CD14-positive monocyte (primary cell): ENCODE measurements at regions not wholly inside any gene's neighbourhood (a gene's known extent, or its start where the extent isn't known, plus 50 kb on each side); places are given as distances from the start of the nearest gene placed in this dataset.

Experiments used
- DNase-seq, 3 donors: peaks; one replicate each; pipeline ENCODE4 v3.0.0-alpha.2; 2011 to 2022
- H2AFZ ChIP-seq: 2 replicates; pipeline ENCODE4 v1.6.0; 2012; ENCODE audit warnings: mild to moderate bottlenecking, low read depth, low read length, inconsistent platforms; ENCODE audit not compliant: insufficient read depth, poor library complexity, severe bottlenecking
- H3K27ac ChIP-seq, 2 donors: 1 replicate in 1 of 2; 2 replicates in 1 of 2; pipeline ENCODE4 v1.5.1; 2012 to 2013; ENCODE audit warnings: low read length in 2 of 2, control low read depth in 1 of 2, inconsistent platforms in 1 of 2, low read depth in 1 of 2, mild to moderate bottlenecking in 1 of 2
- H3K27me3 ChIP-seq, 2 donors: one replicate each; pipeline versions ENCODE4 v1.6.0 to v1.6.1; 2011 to 2013; ENCODE audit warnings: low read length in 2 of 2; ENCODE audit not compliant: control insufficient read depth in 2 of 2, insufficient read depth in 2 of 2
- H3K36me3 ChIP-seq, 2 donors: replicated peaks in 1 of 2; 1 replicate in 1 of 2; 2 replicates in 1 of 2; pipeline versions ENCODE4 v1.5.1 to v1.6.1; 2012 to 2013; ENCODE audit warnings: low read length in 2 of 2, control low read depth in 1 of 2, inconsistent platforms in 1 of 2, mild to moderate bottlenecking in 1 of 2; ENCODE audit not compliant: insufficient read depth in 2 of 2, control insufficient read depth in 1 of 2
- H3K4me1 ChIP-seq, 2 donors: 1 replicate in 1 of 2; 2 replicates in 1 of 2; pipeline versions ENCODE4 v1.5.1 to v1.6.1; 2012 to 2013; ENCODE audit warnings: low read length in 2 of 2, control low read depth in 1 of 2, inconsistent platforms in 1 of 2, mild to moderate bottlenecking in 1 of 2, moderate library complexity in 1 of 2; ENCODE audit not compliant: insufficient read depth in 2 of 2, control insufficient read depth in 1 of 2
- H3K4me2 ChIP-seq: replicated peaks from 2 replicates; pipeline ENCODE3; 2012; ENCODE audit warnings: low read length, moderate library complexity, mild to moderate bottlenecking; ENCODE audit not compliant: poor library complexity, severe bottlenecking; ENCODE audit errors: extremely low read depth
- H3K4me3 ChIP-seq, 3 experiments: fragments of 200-600 bp in 1 of 3; sonication (generic) in 1 of 3; replicated peaks in 1 of 3; 1 replicate in 2 of 3; 2 replicates in 1 of 3; pipeline ENCODE4 v1.5.1; 2011 to 2013; ENCODE audit warnings: low read length in 3 of 3, mild to moderate bottlenecking in 3 of 3, control low read depth in 2 of 3, low read depth in 2 of 3, inconsistent platforms in 1 of 3, moderate library complexity in 1 of 3
- H3K79me2 ChIP-seq: 2 replicates; pipeline ENCODE4 v1.6.0; 2012; ENCODE audit warnings: mild to moderate bottlenecking, control low read depth, inconsistent platforms, low read length, moderate library complexity; ENCODE audit not compliant: insufficient read depth
- H3K9ac ChIP-seq: 2 replicates; pipeline ENCODE4 v1.6.0; 2017; ENCODE audit warnings: low read length, mild to moderate bottlenecking; ENCODE audit not compliant: insufficient read depth, poor library complexity, severe bottlenecking
- H3K9me3 ChIP-seq, 2 donors: replicated peaks in 1 of 2; 1 replicate in 1 of 2; 2 replicates in 1 of 2; pipeline versions ENCODE4 v1.5.1 to v1.6.1; 2012 to 2013; ENCODE audit warnings: low read length in 2 of 2, control low read depth in 1 of 2; ENCODE audit not compliant: control insufficient read depth in 1 of 2, insufficient read depth in 1 of 2
- H4K20me1 ChIP-seq: 2 replicates; pipeline ENCODE4 v1.6.0; 2012; ENCODE audit warnings: mild to moderate bottlenecking, low read length, control low read depth, moderate library complexity; ENCODE audit not compliant: insufficient read depth
- H3K27ac Mint-ChIP-seq, 7 donors: one replicate each; pipeline ENCODE4 v1.8.0; 2020; ENCODE audit warnings: mild to moderate bottlenecking in 7 of 7, mixed read lengths in 7 of 7, moderate library complexity in 6 of 7, inconsistent platforms in 2 of 7
- H3K27me3 Mint-ChIP-seq, 3 donors: one replicate each; pipeline ENCODE4 v1.8.0; 2021 to 2022; ENCODE audit warnings: low read depth in 3 of 3, mild to moderate bottlenecking in 3 of 3, mixed read lengths in 3 of 3, moderate library complexity in 3 of 3, inconsistent platforms in 1 of 3
- H3K36me3 Mint-ChIP-seq, 2 donors: one replicate each; pipeline ENCODE4 v1.8.0; 2020; ENCODE audit warnings: mixed read lengths in 2 of 2, inconsistent platforms in 1 of 2, mild to moderate bottlenecking in 1 of 2
- H3K4me1 Mint-ChIP-seq: one replicate; pipeline ENCODE4 v1.8.0; 2020; ENCODE audit warnings: mild to moderate bottlenecking, mixed read lengths
- H3K4me3 Mint-ChIP-seq, 2 donors: one replicate each; pipeline ENCODE4 v1.8.0; 2020; ENCODE audit warnings: mild to moderate bottlenecking in 2 of 2, mixed read lengths in 2 of 2, moderate library complexity in 1 of 2
- H3K9me3 Mint-ChIP-seq, 7 donors: one replicate each; pipeline ENCODE4 v1.8.0; 2020 to 2022; ENCODE audit warnings: mixed read lengths in 7 of 7, mild to moderate bottlenecking in 6 of 7, moderate library complexity in 6 of 7, inconsistent platforms in 2 of 7
- WGBS: methylation state at CpG from one replicate; pipeline ENCODE4 v1.1.5; 2013; ENCODE audit warnings: missing lambda C conversion rate; ENCODE audit not compliant: insufficient coverage; 5-methylcytosine and 5-hydroxymethylcytosine counted together
- intact Hi-C, 2 donors: fragments of 100-400 bp; cut with micrococcal nuclease; formaldehyde crosslinking; loops; one replicate each; pipeline versions ENCODE4 v1.15.0 to v1.15.1; 2023
- TF ChIP-seq, protein P1 (sequence below): fragments of 200-600 bp; IDR thresholded peaks from one replicate; pipeline ENCODE4 v1.8.0; 2022; ENCODE audit warnings: antibody characterized with exemption, mild to moderate bottlenecking

GRCh38 chr15:96049766-96050165, 280.7 kb upstream of the NR2F2 start:
- no peak overlapping the region for H3K9ac ChIP-seq
- no CpG with 5 or more reads among the region's 1 CpG for WGBS
- H3K4me1 ChIP-seq, result peaks cover 11 to 18% of the 10 kb centered on the region in 2 donors
- Mint-ChIP-seq H3K4me1 (peaks cover 27% of the 10 kb centered on the region), H3K9me3 (peaks cover 0 to 23% (median 3%) of the 10 kb centered on the region in 7 donors), H3K27ac (no peak overlapping the region), H3K27me3 (peaks cover 23 to 40% (median 40%) of the 10 kb centered on the region in 3 donors), H3K36me3 (peaks cover 0 to 2% of the 10 kb centered on the region in 2 donors), H3K4me3 (no peak overlapping the region)
- no peak overlapping the region for H2AFZ ChIP-seq
- TF ChIP-seq, protein P1, sequence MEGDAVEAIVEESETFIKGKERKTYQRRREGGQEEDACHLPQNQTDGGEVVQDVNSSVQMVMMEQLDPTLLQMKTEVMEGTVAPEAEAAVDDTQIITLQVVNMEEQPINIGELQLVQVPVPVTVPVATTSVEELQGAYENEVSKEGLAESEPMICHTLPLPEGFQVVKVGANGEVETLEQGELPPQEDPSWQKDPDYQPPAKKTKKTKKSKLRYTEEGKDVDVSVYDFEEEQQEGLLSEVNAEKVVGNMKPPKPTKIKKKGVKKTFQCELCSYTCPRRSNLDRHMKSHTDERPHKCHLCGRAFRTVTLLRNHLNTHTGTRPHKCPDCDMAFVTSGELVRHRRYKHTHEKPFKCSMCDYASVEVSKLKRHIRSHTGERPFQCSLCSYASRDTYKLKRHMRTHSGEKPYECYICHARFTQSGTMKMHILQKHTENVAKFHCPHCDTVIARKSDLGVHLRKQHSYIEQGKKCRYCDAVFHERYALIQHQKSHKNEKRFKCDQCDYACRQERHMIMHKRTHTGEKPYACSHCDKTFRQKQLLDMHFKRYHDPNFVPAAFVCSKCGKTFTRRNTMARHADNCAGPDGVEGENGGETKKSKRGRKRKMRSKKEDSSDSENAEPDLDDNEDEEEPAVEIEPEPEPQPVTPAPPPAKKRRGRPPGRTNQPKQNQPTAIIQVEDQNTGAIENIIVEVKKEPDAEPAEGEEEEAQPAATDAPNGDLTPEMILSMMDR, result no peak
- DNase-seq, result no peak
- H3K4me3 ChIP-seq, result no peak overlapping the region
- H3K27ac ChIP-seq, result no peak overlapping the region
- no peak overlapping the region for H3K4me2 ChIP-seq
- H3K9me3 ChIP-seq, result peaks cover 0 to 10% of the 10 kb centered on the region in 2 donors
- H3K79me2 ChIP-seq, result no peaks in the 10 kb centered on the region
- intact Hi-C loops, result no loop called here
- peaks cover 34 to 38% of the 10 kb centered on the region in 2 donors for H3K27me3 ChIP-seq
- H3K36me3 ChIP-seq, result no peaks in the 10 kb centered on the region
- no peaks in the 10 kb centered on the region for H4K20me1 ChIP-seq

DNA sequence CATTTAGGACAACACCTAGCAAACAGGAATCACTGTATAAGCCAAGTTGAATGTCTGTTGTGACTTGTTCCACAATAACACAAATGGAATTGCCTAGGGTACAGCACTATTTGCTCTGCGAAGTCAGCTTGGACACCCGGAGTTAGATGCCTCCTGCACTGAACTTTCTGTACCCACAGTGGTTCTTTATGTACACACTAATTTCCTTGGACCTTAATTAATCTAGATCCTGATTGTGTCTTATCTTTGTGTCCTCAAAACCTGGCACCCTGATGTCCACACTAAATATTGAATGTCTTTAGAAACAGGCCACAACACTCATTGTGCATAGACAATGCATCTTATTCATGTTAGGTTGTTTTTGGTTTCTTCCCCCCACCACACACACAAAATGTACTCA, 278.9 kb upstream of the NR2F2 start:
- H3K4me2 ChIP-seq, result no peak overlapping the region
- H3K4me1 Mint-ChIP-seq, result peaks cover 29% of the 10 kb centered on the region
- 100% methylated on average over 1 of the region's 2 CpGs for WGBS

More for the DNA sequence above, 278.9 kb upstream of the NR2F2 start:
- Mint-ChIP-seq H3K36me3 (peaks cover 0 to 2% of the 10 kb centered on the region in 2 donors), H3K9me3 (peaks cover 0 to 22% (median 4%) of the 10 kb centered on the region in 7 donors), H3K27ac (no peak overlapping the region), H3K27me3 (peaks cover 23 to 57% (median 37%) of the 10 kb centered on the region in 3 donors), H3K4me3 (no peak overlapping the region)
- H3K27me3 ChIP-seq, result peaks cover 41 to 51% of the 10 kb centered on the region in 2 donors
- intact Hi-C loops, result no loop called here
- H3K79me2 ChIP-seq, result no peaks in the 10 kb centered on the region
- no peaks in the 10 kb centered on the region for H4K20me1 ChIP-seq
- no peak overlapping the region for H3K4me3 ChIP-seq
- H3K9ac ChIP-seq, result no peak overlapping the region
- H3K36me3 ChIP-seq, result no peaks in the 10 kb centered on the region
- TF ChIP-seq, protein P1, result no peak
- peaks cover 0 to 13% of the 10 kb centered on the region in 2 donors for H3K9me3 ChIP-seq
- H3K4me1 ChIP-seq, result peaks cover 11 to 18% of the 10 kb centered on the region in 2 donors
- H2AFZ ChIP-seq, result no peak overlapping the region
- H3K27ac ChIP-seq, result no peak overlapping the region
- DNase-seq, result no peak
